ENCODE measurements at regions not wholly inside any gene's neighbourhood (a gene's known extent, or its start where the extent isn't known, plus 50 kb on each side); places are given as distances from the start of the nearest gene placed in this dataset.
"Not testable (repeated sequence)": the region's sequence is repeated elsewhere in the genome, so short reads cannot be mapped to it uniquely, and the experiment has no call there.

GRCh38 chr9:41772541-41772940, 356.7 kb downstream of the CNTNAP3B start:
- FAIRE-seq; DNase-seq (ENCODE audit: insufficient read length, low spot score): not testable (repeated sequence)

DNA sequence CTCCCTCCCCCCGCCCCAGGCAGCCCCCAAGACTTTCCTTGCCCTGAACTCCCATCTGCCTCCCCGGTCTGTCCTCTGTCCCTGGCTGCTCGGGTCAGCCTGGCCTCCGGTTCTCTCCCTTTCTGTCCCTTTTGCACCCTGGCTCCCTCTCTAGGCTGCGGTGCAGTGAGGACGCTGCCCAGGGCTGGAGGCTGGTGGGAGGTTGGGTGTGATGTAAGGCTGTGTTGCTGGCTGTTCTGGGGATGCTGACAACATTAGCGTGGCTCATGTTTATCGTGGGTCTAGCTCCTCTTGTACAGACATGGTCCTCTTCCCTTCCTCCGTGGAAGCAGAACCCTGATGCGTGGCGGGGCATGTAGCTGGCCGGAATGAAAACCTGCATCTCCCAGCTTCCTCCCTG, 357.5 kb downstream of the CNTNAP3B start:
- not testable (repeated sequence) for DNase-seq (ENCODE audit: insufficient read length, low spot score); FAIRE-seq

GRCh38 chr9:41754822-41755221, 374.4 kb downstream of the CNTNAP3B start:
- not testable (repeated sequence) for DNase-seq (ENCODE audit: insufficient read length, low spot score); FAIRE-seq

DNA sequence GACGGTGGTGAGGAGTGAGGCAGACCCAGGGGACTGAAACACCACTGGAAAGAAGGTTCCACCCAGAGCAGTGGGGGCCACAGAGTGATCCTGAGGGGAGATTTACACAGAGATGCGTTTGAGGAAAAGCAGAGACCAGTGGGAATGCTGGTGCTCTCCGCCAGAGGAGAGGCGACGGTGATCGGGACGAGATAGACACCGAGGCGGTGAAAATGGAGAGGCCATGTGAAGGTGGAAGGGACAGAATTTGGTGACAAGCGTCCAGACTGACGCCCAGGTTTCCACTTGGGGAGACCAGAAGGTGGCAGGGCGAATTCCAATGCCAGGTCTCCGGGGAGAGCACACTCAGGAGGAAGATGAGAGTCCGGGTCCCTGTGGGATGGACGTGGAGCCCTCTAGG, 374.8 kb downstream of the CNTNAP3B start:
- DNase-seq (ENCODE audit: insufficient read length, low spot score); FAIRE-seq: not testable (repeated sequence)

GRCh38 chr9:41741897-41742296, 387.3 kb downstream of the CNTNAP3B start:
- not testable (repeated sequence) for FAIRE-seq; DNase-seq (ENCODE audit: insufficient read length, low spot score)

- FAIRE-seq; DNase-seq (ENCODE audit: insufficient read length, low spot score): not testable (repeated sequence)
Observed at GRCh38 chr9:41741173-41741572, 388.1 kb downstream of the CNTNAP3B start.

GRCh38 chr9:41738681-41739080, 390.5 kb downstream of the CNTNAP3B start:
- not testable (repeated sequence) for DNase-seq (ENCODE audit: insufficient read length, low spot score); FAIRE-seq

GRCh38 chr9:41699190-41699589, 430.0 kb downstream of the CNTNAP3B start:
- not testable (repeated sequence) for DNase-seq (ENCODE audit: insufficient read length, low spot score); FAIRE-seq

DNA sequence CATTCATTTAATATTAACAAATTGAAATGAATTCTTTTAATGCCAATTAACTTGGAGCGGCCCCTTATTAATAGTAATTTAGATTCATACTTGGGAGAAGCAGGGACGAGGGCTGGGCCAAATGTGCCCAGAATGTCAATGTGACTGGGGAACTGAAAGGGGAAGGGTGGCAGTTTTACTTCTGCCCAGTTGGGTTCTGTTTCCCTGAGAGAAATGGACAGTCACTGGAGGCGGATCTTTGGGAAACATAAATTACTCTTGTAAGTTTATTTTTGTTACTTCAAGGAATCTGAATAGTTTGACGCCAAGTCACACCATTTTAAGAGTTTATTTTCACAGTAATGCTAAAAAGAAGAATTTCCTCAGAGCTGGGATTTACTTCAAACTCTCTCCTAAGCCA, 432.1 kb downstream of the CNTNAP3B start:
- FAIRE-seq; DNase-seq (ENCODE audit: insufficient read length, low spot score): not testable (repeated sequence)

DNA sequence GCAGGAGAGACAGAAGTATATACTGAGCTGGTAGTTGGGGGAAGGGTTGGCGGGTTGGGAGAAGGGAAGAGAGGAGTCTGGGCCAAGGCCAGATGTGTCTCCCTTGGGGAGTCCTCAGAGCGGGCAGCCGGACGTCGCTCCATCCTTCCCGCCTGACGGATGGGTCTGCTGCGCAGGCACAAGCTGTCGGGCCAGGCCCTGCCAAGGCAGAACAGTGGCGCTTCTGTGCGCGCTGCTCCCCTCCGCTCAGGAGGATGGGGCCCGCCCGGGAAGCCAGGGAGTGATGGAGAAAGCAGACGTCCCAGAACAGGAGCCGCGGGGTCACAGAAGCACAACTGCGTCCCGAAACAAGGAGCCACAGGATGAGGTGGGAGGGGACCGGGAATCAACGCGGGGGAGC, 449.9 kb downstream of the CNTNAP3B start:
- FAIRE-seq; DNase-seq (ENCODE audit: insufficient read length, low spot score): not testable (repeated sequence)

DNA sequence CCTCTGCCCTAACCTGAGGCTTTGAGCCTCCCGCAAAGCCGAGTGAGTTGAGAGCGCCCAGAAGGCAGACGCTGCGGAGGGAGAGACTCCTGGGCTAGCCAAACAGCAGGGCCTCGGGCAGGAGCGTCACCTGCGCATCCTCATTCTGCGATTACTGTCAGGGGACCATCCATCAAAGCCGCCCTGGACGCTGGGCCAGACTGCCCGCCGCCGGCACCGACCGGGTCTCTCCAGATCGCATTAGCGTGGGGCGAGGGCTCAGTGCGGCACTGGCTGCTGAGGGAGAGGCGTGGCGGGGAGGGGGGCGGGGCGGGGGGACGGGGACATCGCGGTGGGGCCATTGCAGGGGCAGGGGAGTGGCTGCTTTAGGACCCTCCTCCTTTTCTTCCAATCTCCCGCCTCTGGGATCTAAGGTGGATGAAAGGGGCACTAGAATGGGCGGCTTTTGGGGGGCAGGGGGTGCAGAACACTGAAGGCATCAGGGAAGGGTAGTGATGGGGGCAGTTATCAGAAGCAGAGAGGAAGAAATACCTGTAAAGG, 465.7 kb downstream of the CNTNAP3B start:
- not testable (repeated sequence) for DNase-seq (ENCODE audit: insufficient read length, low spot score); FAIRE-seq

GRCh38 chr9:41658706-41659105, 469.6 kb upstream of the ZNG1F start:
- not testable (repeated sequence) for FAIRE-seq; DNase-seq (ENCODE audit: insufficient read length, low spot score)

- not testable (repeated sequence) for FAIRE-seq; DNase-seq (ENCODE audit: insufficient read length, low spot score)
Observed at GRCh38 chr9:41658116-41658515, 469.0 kb upstream of the ZNG1F start.

GRCh38 chr9:41657141-41657540, 468.0 kb upstream of the ZNG1F start:
- not testable (repeated sequence) for FAIRE-seq; DNase-seq (ENCODE audit: insufficient read length, low spot score)

DNA sequence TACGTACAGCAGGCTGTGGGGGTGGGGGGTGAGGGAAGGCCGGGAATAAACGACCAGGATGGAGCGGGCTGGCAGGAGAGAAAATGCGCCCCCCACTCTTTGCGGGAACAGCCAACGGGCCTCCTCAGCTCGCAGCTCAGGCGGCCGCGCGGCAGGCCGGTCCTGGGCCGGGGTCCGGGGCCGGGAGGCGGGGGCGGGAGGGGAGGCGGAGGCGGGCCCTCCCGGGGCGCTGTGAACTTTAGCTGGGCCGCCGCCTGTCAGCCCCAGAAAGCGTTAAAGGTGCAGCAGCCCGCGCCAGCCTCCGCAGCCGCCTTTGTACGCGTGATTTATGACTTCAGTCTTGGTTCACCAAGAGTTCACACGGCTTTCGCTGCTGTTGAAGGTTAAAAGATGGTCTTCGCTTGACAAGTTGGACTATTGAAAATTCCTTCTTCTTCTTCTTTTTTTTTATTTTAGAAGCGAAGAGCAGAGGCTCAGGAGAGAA, 466.0 kb upstream of the ZNG1F start:
- not testable (repeated sequence) for FAIRE-seq

DNA sequence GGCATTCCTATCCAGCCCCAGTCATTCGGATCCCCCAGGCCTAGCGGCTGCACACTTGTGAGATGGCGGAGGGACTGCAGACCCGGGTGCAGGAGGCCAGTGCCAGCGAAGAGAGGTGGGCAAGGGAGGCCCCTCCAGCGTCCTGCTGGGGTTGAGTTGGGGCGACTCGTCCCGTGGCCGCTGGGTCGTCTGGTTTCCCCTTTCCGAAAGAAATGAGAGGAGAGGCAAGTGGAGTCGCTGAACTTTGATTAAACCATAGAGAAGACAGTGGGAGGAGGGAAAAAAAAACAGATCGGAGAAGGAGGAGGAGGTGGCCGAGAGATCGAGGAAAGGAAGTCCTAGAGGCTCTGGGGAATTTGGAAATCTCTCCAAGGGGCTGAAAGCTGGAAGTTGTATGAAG, 465.2 kb upstream of the ZNG1F start:
- not testable (repeated sequence) for DNase-seq (ENCODE audit: insufficient read length, low spot score); FAIRE-seq

More for the DNA sequence above, 466.0 kb upstream of the ZNG1F start:
- DNase-seq (ENCODE audit: insufficient read length, low spot score) = not testable (repeated sequence)

DNA sequence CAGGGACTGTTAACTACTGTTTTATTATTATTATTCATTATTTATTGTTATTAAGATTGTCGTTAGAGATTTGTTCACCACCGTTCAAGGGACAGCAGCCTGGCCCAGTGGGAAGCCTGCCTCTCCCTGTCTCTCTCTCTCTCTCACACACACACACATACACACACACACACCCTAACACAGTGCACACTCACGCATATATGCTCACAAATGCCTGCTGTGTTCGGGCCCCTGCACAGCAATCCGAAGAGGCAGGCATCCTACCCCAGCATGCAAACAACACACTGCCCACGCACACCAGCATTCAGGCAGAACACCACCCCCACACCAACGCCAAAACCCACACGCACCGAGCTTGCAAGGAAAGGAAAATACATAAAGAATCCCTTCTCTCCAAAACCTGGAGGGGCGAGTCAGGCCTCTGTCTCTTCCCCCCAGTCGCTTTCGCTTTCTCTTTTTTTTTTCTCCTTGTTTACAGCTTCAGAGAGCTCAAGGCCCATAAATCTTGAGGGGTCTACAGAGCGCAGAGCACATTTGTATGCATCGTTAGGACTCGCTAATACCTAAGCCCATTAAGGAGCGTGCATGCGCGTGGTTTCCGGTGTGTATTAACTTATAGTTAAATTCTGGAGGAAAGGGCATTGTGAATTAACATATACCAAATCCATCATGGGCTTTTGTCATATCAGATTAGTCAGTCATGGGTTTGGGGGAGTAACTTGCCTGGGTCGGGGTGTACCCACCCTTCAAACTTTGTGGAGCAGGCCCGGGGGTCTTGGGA, 464.6 kb upstream of the ZNG1F start:
- not testable (repeated sequence) for FAIRE-seq; DNase-seq (ENCODE audit: insufficient read length, low spot score)

DNA sequence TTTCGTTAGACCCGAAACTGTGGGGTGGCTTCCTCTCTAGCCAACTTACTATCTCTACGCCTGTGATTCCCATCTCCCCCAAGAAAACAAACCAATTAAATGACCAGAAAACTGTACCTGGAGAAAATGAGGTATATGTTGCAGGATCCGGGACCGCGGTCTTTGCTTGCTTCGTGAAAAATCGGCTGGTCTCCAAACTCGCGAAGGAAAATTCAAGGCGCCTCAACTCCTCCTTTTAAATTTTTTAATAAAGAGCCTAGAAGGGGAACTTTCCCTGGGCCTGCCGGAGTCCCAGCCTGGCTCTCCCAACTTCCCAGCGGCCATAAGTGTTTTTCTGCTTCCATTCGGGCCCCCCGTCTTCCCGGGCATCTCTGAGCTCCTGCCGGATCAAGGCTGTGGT, 463.7 kb upstream of the ZNG1F start:
- not testable (repeated sequence) for DNase-seq (ENCODE audit: insufficient read length, low spot score); FAIRE-seq

GRCh38 chr9:41652100-41652713, 463.1 kb upstream of the ZNG1F start:
- not testable (repeated sequence) for FAIRE-seq; DNase-seq (ENCODE audit: insufficient read length, low spot score)

- FAIRE-seq; DNase-seq (ENCODE audit: insufficient read length, low spot score): not testable (repeated sequence)
Observed at GRCh38 chr9:41650086-41650485, 461.0 kb upstream of the ZNG1F start.

- FAIRE-seq; DNase-seq (ENCODE audit: insufficient read length, low spot score): not testable (repeated sequence)
Observed at GRCh38 chr9:41648564-41648963, 459.4 kb upstream of the ZNG1F start.

All from GM19239 (cell line).